H1 (cell line): ENCODE measurements at regions not wholly inside any gene's neighbourhood (a gene's known extent, or its start where the extent isn't known, plus 50 kb on each side); places are given as distances from the start of the nearest gene placed in this dataset.

Experiments
- CTCF ChIA-PET: fragments of 300-600 bp; sonication (Branson Sonifier 250); formaldehyde crosslinking; loops from one replicate; lab custom pipeline; 2021; ENCODE audit not compliant: partially characterized antibody; lab: Charles Lee
- POLR2A ChIA-PET: fragments of 300-600 bp; sonication (Branson Sonifier 250); formaldehyde crosslinking; loops from one replicate; lab custom pipeline; 2021; ENCODE audit warnings: inconsistent platforms; ENCODE audit not compliant: partially characterized antibody; lab: Charles Lee
- DNase-seq, 2 experiments: peaks; one replicate each; pipeline versions ENCODE4 v3.0.0 to v3.0.0-alpha.2; 2010 to 2022; ENCODE audit warnings: low spot score in 2 of 2, low read depth in 1 of 2, mixed read lengths in 1 of 2
- FAIRE-seq: peaks from 2 replicates; lab custom pipeline; 2011; peaks lifted over from hg19 to GRCh38; lab: Jason Lieb, UNC
- H2AFZ ChIP-seq: 2 replicates; pipeline ENCODE4 v1.8.1; 2012; ENCODE audit warnings: low read length, inconsistent platforms
- H2AK5ac ChIP-seq: 2 replicates; pipeline ENCODE4 v1.6.1; 2013; ENCODE audit warnings: low read depth, low read length
- H2BK120ac ChIP-seq: replicated peaks from 2 replicates; pipeline ENCODE3; 2013; ENCODE audit warnings: low read depth, low read length, inconsistent platforms
- H2BK12ac ChIP-seq: 2 replicates; pipeline ENCODE4 v1.6.1; 2013; ENCODE audit warnings: low read depth, low read length
- H2BK15ac ChIP-seq: 2 replicates; pipeline ENCODE4 v1.6.1; 2013; ENCODE audit warnings: low read length
- H2BK20ac ChIP-seq: 2 replicates; pipeline ENCODE4 v1.6.1; 2013; ENCODE audit warnings: low read length
- H2BK5ac ChIP-seq: 2 replicates; pipeline ENCODE4 v1.6.1; 2013; ENCODE audit warnings: low read depth, low read length
- H3K14ac ChIP-seq: 2 replicates; pipeline ENCODE4 v1.6.1; 2013; ENCODE audit warnings: inconsistent platforms; ENCODE audit not compliant: insufficient read length
- H3K18ac ChIP-seq: 2 replicates; pipeline ENCODE4 v1.6.1; 2013; ENCODE audit warnings: low read length; ENCODE audit errors: extremely low read depth
- H3K23ac ChIP-seq: 2 replicates; pipeline ENCODE4 v1.6.1; 2013; ENCODE audit warnings: inconsistent platforms; ENCODE audit not compliant: insufficient read length
- H3K23me2 ChIP-seq: 2 replicates; pipeline ENCODE4 v1.6.1; 2013; ENCODE audit warnings: low read depth, low read length
- H3K27ac ChIP-seq: 2 replicates; pipeline ENCODE4 v1.6.1; 2011; ENCODE audit warnings: low read depth, low read length, inconsistent platforms
- H3K27me3 ChIP-seq, 4 experiments: replicated peaks in 1 of 4; 1 replicate in 1 of 4; 2 replicates in 3 of 4; pipeline versions ENCODE4 v1.6.1 to v1.8.1; 2011 to 2013; ENCODE audit warnings: low read length in 3 of 4, mild to moderate bottlenecking in 3 of 4, inconsistent platforms in 2 of 4, mixed read lengths in 2 of 4, moderate library complexity in 1 of 4; ENCODE audit not compliant: control insufficient read depth in 3 of 4, insufficient read depth in 3 of 4; ENCODE audit errors: extremely low read depth in 1 of 4
- H3K36me3 ChIP-seq, 4 experiments: 2 replicates each; pipeline versions ENCODE4 v1.6.1 to v1.8.1; 2011 to 2013; ENCODE audit warnings: mild to moderate bottlenecking in 4 of 4, low read length in 3 of 4, moderate library complexity in 2 of 4, control low read depth in 1 of 4, inconsistent platforms in 1 of 4; ENCODE audit not compliant: insufficient read depth in 4 of 4, control insufficient read depth in 2 of 4
- H3K4ac ChIP-seq: replicated peaks from 2 replicates; pipeline ENCODE3; 2013; ENCODE audit warnings: low read length, low read depth, mixed read lengths, inconsistent platforms; ENCODE audit not compliant: insufficient read length
- H3K4me1 ChIP-seq, 4 experiments: replicated peaks in 1 of 4; 1 replicate in 1 of 4; 2 replicates in 3 of 4; pipeline versions ENCODE4 v1.6.1 to v1.8.1; 2011 to 2013; ENCODE audit warnings: low read length in 3 of 4, inconsistent platforms in 2 of 4, mixed read lengths in 1 of 4; ENCODE audit not compliant: insufficient read depth in 4 of 4, control insufficient read depth in 3 of 4
- H3K4me2 ChIP-seq, 2 experiments: 2 replicates each; pipeline versions ENCODE4 v1.6.1 to v1.8.1; 2011 to 2013; ENCODE audit warnings: low read depth in 2 of 2, low read length in 2 of 2, control low read depth in 1 of 2, inconsistent platforms in 1 of 2, mild to moderate bottlenecking in 1 of 2; ENCODE audit not compliant: insufficient read depth in 1 of 2
- H3K4me3 ChIP-seq, 4 experiments: fragments of 200-600, 300-600 bp in 1 of 4; sonication (generic), shearing (Covaris generic), sonication (Bioruptor Twin) in 1 of 4; 2 replicates each; pipeline versions ENCODE4 v1.5.1 to v1.8.1; 2011 to 2016; ENCODE audit warnings: low read length in 4 of 4, low read depth in 3 of 4, control low read depth in 2 of 4, inconsistent platforms in 2 of 4, mild to moderate bottlenecking in 2 of 4, mixed read lengths in 1 of 4, moderate library complexity in 1 of 4; ENCODE audit not compliant: insufficient read depth in 2 of 4; ENCODE audit errors: extremely low read depth in 1 of 4
- H3K56ac ChIP-seq: replicated peaks from 2 replicates; pipeline ENCODE3; 2013; ENCODE audit warnings: low read depth, mild to moderate bottlenecking, mixed read lengths, low read length, inconsistent platforms; ENCODE audit not compliant: insufficient read length
- H3K79me1 ChIP-seq: 2 replicates; pipeline ENCODE4 v1.6.1; 2013; ENCODE audit warnings: low read depth, low read length, control low read depth
- H3K79me2 ChIP-seq, 2 experiments: 2 replicates each; pipeline versions ENCODE4 v1.6.1 to v1.8.1; 2012 to 2013; ENCODE audit warnings: low read length in 2 of 2, mild to moderate bottlenecking in 2 of 2, inconsistent platforms in 1 of 2; ENCODE audit not compliant: insufficient read depth in 2 of 2, control insufficient read depth in 1 of 2
- H3K9ac ChIP-seq, 4 experiments: replicated peaks in 1 of 4; 1 replicate in 1 of 4; 2 replicates in 3 of 4; pipeline versions ENCODE4 v1.6.1 to v1.8.1; 2011 to 2013; ENCODE audit warnings: low read depth in 3 of 4, low read length in 3 of 4, control low read depth in 2 of 4, mild to moderate bottlenecking in 2 of 4, moderate library complexity in 2 of 4, inconsistent platforms in 1 of 4; ENCODE audit errors: extremely low read depth in 1 of 4
- H3K9me3 ChIP-seq, 2 experiments: 2 replicates each; pipeline versions ENCODE4 v1.6.1 to v1.8.1; 2012 to 2013; ENCODE audit warnings: mild to moderate bottlenecking in 2 of 2, moderate library complexity in 2 of 2, control low read depth in 1 of 2, inconsistent platforms in 1 of 2, low read depth in 1 of 2, low read length in 1 of 2, mixed read lengths in 1 of 2; ENCODE audit not compliant: insufficient read depth in 2 of 2
- H4K20me1 ChIP-seq, 2 experiments: replicated peaks in 1 of 2; 2 replicates each; pipeline versions ENCODE3 to v1.8.1; 2011 to 2013; ENCODE audit warnings: inconsistent platforms in 2 of 2, low read length in 2 of 2, mild to moderate bottlenecking in 1 of 2; ENCODE audit not compliant: insufficient read depth in 2 of 2, control insufficient read depth in 1 of 2
- H4K5ac ChIP-seq: 2 replicates; pipeline ENCODE4 v1.6.1; 2013; ENCODE audit warnings: low read length, low read depth, mixed read lengths, inconsistent platforms; ENCODE audit not compliant: insufficient read length
- H4K8ac ChIP-seq: 2 replicates; pipeline ENCODE4 v1.8.0; 2013; ENCODE audit warnings: mild to moderate bottlenecking, moderate library complexity, low read length, inconsistent platforms; ENCODE audit not compliant: insufficient read depth; ENCODE audit errors: extremely low read depth
- H4K91ac ChIP-seq: replicated peaks from 2 replicates; pipeline ENCODE3; 2013; ENCODE audit warnings: low read length, mixed read lengths, inconsistent platforms; ENCODE audit not compliant: insufficient read length
- GTF2F1 ChIP-seq: IDR thresholded peaks from 2 replicates; pipeline ENCODE4 v1.6.1; 2012; ENCODE audit warnings: low read depth, low read length, improper control_type of control experiment, borderline replicate concordance
- JUN ChIP-seq: IDR thresholded peaks from 2 replicates; pipeline ENCODE4 v1.6.1; 2011; ENCODE audit warnings: low read depth, mild to moderate bottlenecking, improper control_type of control experiment, low read length
- KDM4A ChIP-seq: IDR thresholded peaks from one replicate; pipeline ENCODE4 v1.7.1; 2012; ENCODE audit warnings: low read depth, mild to moderate bottlenecking, moderate library complexity, low read length, inconsistent platforms; ENCODE audit not compliant: severe bottlenecking
- MAFK ChIP-seq: IDR thresholded peaks from 2 replicates; pipeline ENCODE4 v1.6.1; 2012; ENCODE audit warnings: low read depth, mild to moderate bottlenecking, improper control_type of control experiment, low read length
- NANOG ChIP-seq: IDR thresholded peaks from 2 replicates; pipeline ENCODE4 v1.6.1; 2011; ENCODE audit warnings: low read length, low read depth, mild to moderate bottlenecking, inconsistent platforms; ENCODE audit not compliant: insufficient read depth, poor library complexity, severe bottlenecking
- SRF ChIP-seq: IDR thresholded peaks from 2 replicates; pipeline ENCODE4 v1.6.1; 2011; ENCODE audit warnings: mild to moderate bottlenecking, low read depth, low read length, moderate library complexity
- SUZ12 ChIP-seq: fragments of 200-600 bp; sonication (generic); IDR thresholded peaks from 2 replicates; pipeline ENCODE4 v1.6.1; 2012; ENCODE audit warnings: mild to moderate bottlenecking, inconsistent platforms, low read length, moderate library complexity, mixed read lengths
- TCF12 ChIP-seq: IDR thresholded peaks from 2 replicates; pipeline ENCODE4 v1.6.1; 2011; ENCODE audit warnings: low read depth, mild to moderate bottlenecking, low read length
- TF ChIP-seq, protein P1 (sequence below): IDR thresholded peaks from 2 replicates; pipeline ENCODE4 v1.6.1; 2012; ENCODE audit warnings: inconsistent platforms
- TF ChIP-seq, protein P2 (sequence below), 3 experiments: IDR thresholded peaks; 1 replicate in 2 of 3; 2 replicates in 1 of 3; pipeline versions ENCODE4 v1.5.1 to v1.6.1; 2011; ENCODE audit warnings: low read length in 3 of 3, mild to moderate bottlenecking in 3 of 3, inconsistent platforms in 2 of 3, low read depth in 1 of 3, moderate library complexity in 1 of 3; ENCODE audit not compliant: insufficient read depth in 1 of 3; ENCODE audit errors: control extremely low read depth in 1 of 3

DNA sequence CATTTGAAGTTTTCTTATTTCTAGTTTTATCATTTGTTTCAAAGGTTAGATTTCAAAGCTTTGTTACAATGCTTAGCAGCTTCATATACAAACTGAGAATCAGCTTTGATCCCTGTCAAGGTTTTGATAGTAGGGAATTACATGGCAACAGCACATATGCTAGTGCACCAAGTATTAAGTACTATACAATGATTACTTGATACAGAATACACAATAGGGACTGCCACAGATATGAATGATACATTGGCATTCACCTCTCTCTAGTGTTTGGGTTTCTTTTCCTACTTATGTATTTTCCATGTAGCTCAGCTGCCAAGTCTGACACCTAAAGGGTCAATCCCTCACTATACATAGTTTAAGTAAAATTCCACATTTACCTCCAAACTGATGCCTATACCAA, 344.0 kb downstream of the FAT4 start:
- CTCF ChIA-PET, result no interaction called here
- no peak overlapping the region for H3K9ac ChIP-seq

More for the DNA sequence above, 344.0 kb downstream of the FAT4 start:
- Histone ChIP-seq H3K14ac (no peak overlapping the region), H3K36me3 (no peaks in the 10 kb centered on the region), H3K4me1 (0 out of 7 replicates have a peak, but pooled peaks cover 0 to 2% (median 0%) of the 10 kb centered on the region in 4 experiments), H2BK12ac (no peak overlapping the region), H3K18ac (no peak overlapping the region), H4K20me1 (no peaks in the 10 kb centered on the region), H3K79me2 (no peaks in the 10 kb centered on the region), H3K56ac (no peak overlapping the region), H2AFZ (no peak overlapping the region), H2BK15ac (no peak overlapping the region), H3K9me3 (no peaks in the 10 kb centered on the region), H3K4ac (no peak overlapping the region), H2BK20ac (no peak overlapping the region), H3K4me2 (no peak overlapping the region), H4K5ac (no peak overlapping the region), H3K4me3 (no peak overlapping the region), H2BK120ac (no peak overlapping the region), H3K23me2 (no peaks in the 10 kb centered on the region), H2BK5ac (no peak overlapping the region), H2AK5ac (no peak overlapping the region), H3K27me3 (no peaks in the 10 kb centered on the region), H3K79me1 (no peaks in the 10 kb centered on the region), H4K91ac (no peak overlapping the region), H3K23ac (no peak overlapping the region), H3K27ac (no peak overlapping the region), H4K8ac (no peak overlapping the region)
- DNase-seq (no peak), FAIRE-seq (no peak)
- POLR2A ChIA-PET, result no interaction called here
- TF ChIP-seq, protein P1, sequence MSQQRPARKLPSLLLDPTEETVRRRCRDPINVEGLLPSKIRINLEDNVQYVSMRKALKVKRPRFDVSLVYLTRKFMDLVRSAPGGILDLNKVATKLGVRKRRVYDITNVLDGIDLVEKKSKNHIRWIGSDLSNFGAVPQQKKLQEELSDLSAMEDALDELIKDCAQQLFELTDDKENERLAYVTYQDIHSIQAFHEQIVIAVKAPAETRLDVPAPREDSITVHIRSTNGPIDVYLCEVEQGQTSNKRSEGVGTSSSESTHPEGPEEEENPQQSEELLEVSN, result no peak
- TF ChIP-seq JUN, result no peak
- TF ChIP-seq MAFK, result no peak
- no peak for TF ChIP-seq SRF
- TF ChIP-seq SUZ12, result no peak
- TF ChIP-seq, protein P2, sequence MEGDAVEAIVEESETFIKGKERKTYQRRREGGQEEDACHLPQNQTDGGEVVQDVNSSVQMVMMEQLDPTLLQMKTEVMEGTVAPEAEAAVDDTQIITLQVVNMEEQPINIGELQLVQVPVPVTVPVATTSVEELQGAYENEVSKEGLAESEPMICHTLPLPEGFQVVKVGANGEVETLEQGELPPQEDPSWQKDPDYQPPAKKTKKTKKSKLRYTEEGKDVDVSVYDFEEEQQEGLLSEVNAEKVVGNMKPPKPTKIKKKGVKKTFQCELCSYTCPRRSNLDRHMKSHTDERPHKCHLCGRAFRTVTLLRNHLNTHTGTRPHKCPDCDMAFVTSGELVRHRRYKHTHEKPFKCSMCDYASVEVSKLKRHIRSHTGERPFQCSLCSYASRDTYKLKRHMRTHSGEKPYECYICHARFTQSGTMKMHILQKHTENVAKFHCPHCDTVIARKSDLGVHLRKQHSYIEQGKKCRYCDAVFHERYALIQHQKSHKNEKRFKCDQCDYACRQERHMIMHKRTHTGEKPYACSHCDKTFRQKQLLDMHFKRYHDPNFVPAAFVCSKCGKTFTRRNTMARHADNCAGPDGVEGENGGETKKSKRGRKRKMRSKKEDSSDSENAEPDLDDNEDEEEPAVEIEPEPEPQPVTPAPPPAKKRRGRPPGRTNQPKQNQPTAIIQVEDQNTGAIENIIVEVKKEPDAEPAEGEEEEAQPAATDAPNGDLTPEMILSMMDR (IDR thresholded peaks at IDR 0.05; ENCODE audit: control extremely low read depth in 1 of 3, insufficient read depth in 1 of 3, low read depth in 1 of 3, low read length in 3 of 3), result no peak
- TF ChIP-seq NANOG, result no peak
- no peak for TF ChIP-seq KDM4A
- no peak for TF ChIP-seq GTF2F1
- no peak for TF ChIP-seq TCF12
